Vagina (tissue), 2 donors: ENCODE measurements at regions not wholly inside any gene's neighbourhood (a gene's known extent, or its start where the extent isn't known, plus 50 kb on each side); places are given as distances from the start of the nearest gene placed in this dataset.

Source experiments
- DNase-seq, 2 donors: peaks; one replicate each; pipeline ENCODE4 v3.0.0-alpha.2; 2017; ENCODE audit errors: extremely low spot score in 2 of 2
- H3K27ac ChIP-seq: fragments of 200-600 bp; sonication (generic); one replicate; pipeline ENCODE4 v1.5.1; 2019
- H3K27me3 ChIP-seq: fragments of 200-600 bp; sonication (generic); one replicate; pipeline ENCODE4 v1.5.1; 2019
- H3K36me3 ChIP-seq, 2 donors: fragments of 200-600 bp; sonication (generic); one replicate each; pipeline ENCODE4 v1.5.1; 2017 to 2019
- H3K4me1 ChIP-seq: fragments of 200-600 bp; sonication (generic); one replicate; pipeline ENCODE4 v1.5.1; 2019
- H3K4me3 ChIP-seq, 2 donors: fragments of 200-600 bp; sonication (generic); 1 replicate in 1 of 2; 2 replicates in 1 of 2; pipeline ENCODE4 v1.5.1; 2016 to 2019
- H3K9me3 ChIP-seq: fragments of 200-600 bp; sonication (generic); one replicate; pipeline ENCODE4 v1.5.1; 2019
- POLR2A ChIP-seq, 2 donors: fragments of 450-650 bp; IDR thresholded peaks; one replicate each; pipeline ENCODE4 v1.6.1; 2017; ENCODE audit warnings: antibody characterized with exemption in 2 of 2, mild to moderate bottlenecking in 2 of 2, moderate library complexity in 2 of 2
- POLR2AphosphoS5 ChIP-seq, 2 donors: sonication (generic); formaldehyde crosslinking; IDR thresholded peaks; one replicate each; pipeline ENCODE4 v1.9.0; 2017; ENCODE audit warnings: antibody characterized with exemption in 2 of 2, mild to moderate bottlenecking in 2 of 2, low read depth in 1 of 2; ENCODE audit not compliant: insufficient read depth in 1 of 2
- intact Hi-C: fragments of 100-400 bp; cut with DNase I; formaldehyde crosslinking; loops from one replicate; pipeline ENCODE4 v1.15.1; 2023
- TF ChIP-seq, protein P1 (sequence below), 3 experiments: fragments of 450-650 bp in 2 of 3; fragments of 200-600 bp in 1 of 3; sonication (generic) in 1 of 3; IDR thresholded peaks; one replicate each; pipeline ENCODE4 v1.5.1; 2017 to 2019; ENCODE audit warnings: antibody characterized with exemption in 3 of 3, mild to moderate bottlenecking in 2 of 3, moderate library complexity in 2 of 3

DNA sequence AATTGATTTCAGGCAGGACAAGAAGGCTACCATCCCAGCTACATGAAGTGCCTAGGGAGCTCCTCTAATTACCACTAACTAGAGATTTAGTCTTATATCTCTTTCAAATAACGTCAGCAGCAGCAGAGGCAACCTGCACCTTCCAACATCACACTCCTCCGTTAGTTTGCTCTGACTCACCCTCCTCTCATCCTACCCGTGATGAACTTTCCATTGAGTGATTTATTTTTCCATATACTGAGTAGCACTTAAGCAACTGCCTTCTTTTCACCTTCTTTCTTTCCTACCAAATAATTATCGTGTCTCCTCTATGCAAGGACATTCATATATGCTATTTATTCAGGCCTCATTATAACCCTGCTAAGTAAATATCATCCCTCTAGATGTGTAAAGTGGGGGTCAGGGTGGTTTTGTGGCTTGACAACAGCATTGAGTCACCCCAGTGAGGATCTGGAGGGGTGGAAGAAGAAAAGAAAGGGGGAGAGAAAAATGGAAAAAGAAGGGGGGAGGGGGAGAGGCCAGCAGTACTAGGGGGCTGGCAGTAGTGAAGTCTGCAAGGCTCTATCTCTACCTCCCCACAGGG lies 64.6 kb upstream of the CAST start:
- H3K27ac ChIP-seq = no peak overlapping the region
- H3K27me3 ChIP-seq = no peaks in the 10 kb centered on the region
- intact Hi-C loops = no loop called here
- no peak overlapping the region for H3K4me3 ChIP-seq
- H3K36me3 ChIP-seq = no peaks in the 10 kb centered on the region
- no peaks in the 10 kb centered on the region for H3K4me1 ChIP-seq
- DNase-seq = no peak
- no peaks in the 10 kb centered on the region for H3K9me3 ChIP-seq
- TF ChIP-seq, protein P1, sequence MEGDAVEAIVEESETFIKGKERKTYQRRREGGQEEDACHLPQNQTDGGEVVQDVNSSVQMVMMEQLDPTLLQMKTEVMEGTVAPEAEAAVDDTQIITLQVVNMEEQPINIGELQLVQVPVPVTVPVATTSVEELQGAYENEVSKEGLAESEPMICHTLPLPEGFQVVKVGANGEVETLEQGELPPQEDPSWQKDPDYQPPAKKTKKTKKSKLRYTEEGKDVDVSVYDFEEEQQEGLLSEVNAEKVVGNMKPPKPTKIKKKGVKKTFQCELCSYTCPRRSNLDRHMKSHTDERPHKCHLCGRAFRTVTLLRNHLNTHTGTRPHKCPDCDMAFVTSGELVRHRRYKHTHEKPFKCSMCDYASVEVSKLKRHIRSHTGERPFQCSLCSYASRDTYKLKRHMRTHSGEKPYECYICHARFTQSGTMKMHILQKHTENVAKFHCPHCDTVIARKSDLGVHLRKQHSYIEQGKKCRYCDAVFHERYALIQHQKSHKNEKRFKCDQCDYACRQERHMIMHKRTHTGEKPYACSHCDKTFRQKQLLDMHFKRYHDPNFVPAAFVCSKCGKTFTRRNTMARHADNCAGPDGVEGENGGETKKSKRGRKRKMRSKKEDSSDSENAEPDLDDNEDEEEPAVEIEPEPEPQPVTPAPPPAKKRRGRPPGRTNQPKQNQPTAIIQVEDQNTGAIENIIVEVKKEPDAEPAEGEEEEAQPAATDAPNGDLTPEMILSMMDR (IDR thresholded peaks at IDR 0.05) = no peak
- TF ChIP-seq POLR2AphosphoS5 (IDR thresholded peaks at IDR 0.05; ENCODE audit: insufficient read depth in 1 of 2, low read depth in 1 of 2) (no peak), POLR2A (IDR thresholded peaks at IDR 0.05) (no peak)

DNA sequence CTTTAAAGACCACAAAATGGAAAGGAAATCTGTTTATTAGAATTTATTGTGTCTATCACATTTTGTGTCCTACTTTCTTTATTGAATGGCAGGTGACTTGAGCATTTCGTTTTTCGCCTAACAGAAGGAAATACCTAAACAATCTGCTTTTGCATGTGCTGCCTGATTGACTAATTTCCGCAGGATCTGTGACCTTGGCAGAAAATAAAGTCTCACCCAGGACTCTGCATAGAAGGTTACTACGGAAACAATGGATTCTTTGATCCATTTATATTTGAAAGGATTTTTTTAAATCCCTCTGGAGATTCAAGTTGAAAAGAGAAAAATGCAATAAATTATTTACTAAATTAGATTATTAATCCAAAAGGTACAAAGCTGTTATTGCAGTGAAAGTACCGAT lies 61.0 kb upstream of the CAST start:
- DNase-seq = no peak
- Histone ChIP-seq H3K27ac (no peak overlapping the region), H3K4me3 (no peak overlapping the region), H3K36me3 (no peaks in the 10 kb centered on the region), H3K27me3 (no peaks in the 10 kb centered on the region), H3K4me1 (no peaks in the 10 kb centered on the region), H3K9me3 (no peaks in the 10 kb centered on the region)
- intact Hi-C loops = loop anchor here (5.0 kb wide), 1 partner anchor 254 kb away; no protein-coding TSS in a partner anchor
- TF ChIP-seq, protein P1 (IDR thresholded peaks at IDR 0.05) = no peak
- TF ChIP-seq POLR2AphosphoS5 (IDR thresholded peaks at IDR 0.05; ENCODE audit: insufficient read depth in 1 of 2, low read depth in 1 of 2) = no peak
- no peak for TF ChIP-seq POLR2A (IDR thresholded peaks at IDR 0.05)

DNA sequence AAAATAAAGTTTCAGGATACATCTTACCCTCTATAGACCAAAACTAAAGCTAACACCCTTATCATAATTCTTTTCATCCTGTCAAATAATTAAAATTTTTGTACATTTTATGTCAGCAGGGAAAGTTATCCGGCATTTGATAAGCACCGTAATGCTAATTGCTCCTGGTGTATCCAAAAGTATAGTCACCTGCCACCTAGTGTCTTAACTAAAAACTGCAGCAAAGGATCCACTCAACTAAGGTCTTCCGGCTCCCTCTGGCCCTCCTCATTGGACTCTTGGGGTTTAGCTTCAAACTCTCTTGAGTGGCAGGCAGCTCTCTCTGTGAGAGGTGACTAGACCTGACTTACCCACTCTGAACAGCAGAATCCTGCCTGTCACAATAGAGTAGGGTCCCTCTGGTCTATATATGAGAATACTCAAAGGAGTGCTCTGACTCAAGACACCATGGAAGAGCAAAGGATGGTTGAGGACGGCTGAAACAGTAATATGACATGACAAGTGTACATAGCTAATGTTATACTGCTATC lies 60.4 kb upstream of the CAST start:
- DNase-seq = no peak
- intact Hi-C loops = loop anchor here (5.0 kb wide), 1 partner anchor 254 kb away; no protein-coding TSS in a partner anchor
- TF ChIP-seq POLR2AphosphoS5 (IDR thresholded peaks at IDR 0.05; ENCODE audit: insufficient read depth in 1 of 2, low read depth in 1 of 2) (peak in 1 of 2 donors; percentile 15), POLR2A (IDR thresholded peaks at IDR 0.05) (no peak)
- TF ChIP-seq, protein P1 (IDR thresholded peaks at IDR 0.05) = peak; percentile 33 to 75 (median 73)

DNA sequence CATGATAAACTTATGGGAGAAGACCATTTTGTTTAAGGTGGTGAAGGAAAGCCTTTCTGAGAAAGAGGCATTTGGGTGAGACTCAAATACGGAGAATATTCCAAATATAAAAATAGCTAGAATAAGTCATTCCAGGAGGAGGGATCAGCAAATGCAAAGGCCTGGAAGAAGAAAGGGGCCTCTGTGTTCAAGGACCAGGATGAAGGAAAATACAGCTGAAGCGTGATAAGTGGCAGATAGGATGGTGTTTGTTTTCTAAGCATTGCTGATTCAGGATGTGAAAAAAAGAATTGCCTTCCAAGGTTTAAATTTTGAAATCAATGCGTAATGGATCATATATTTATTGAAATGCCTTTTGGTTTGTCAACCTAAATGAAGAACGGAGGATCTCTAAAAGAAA lies 59.4 kb upstream of the CAST start:
- no peaks in the 10 kb centered on the region for H3K4me1 ChIP-seq
- H3K27ac ChIP-seq = no peak overlapping the region
- no peaks in the 10 kb centered on the region for H3K9me3 ChIP-seq
- TF ChIP-seq, protein P1 (IDR thresholded peaks at IDR 0.05) = no peak
- TF ChIP-seq POLR2A (IDR thresholded peaks at IDR 0.05) (no peak), POLR2AphosphoS5 (IDR thresholded peaks at IDR 0.05; ENCODE audit: insufficient read depth in 1 of 2, low read depth in 1 of 2) (no peak)
- DNase-seq = no peak
- H3K36me3 ChIP-seq = no peaks in the 10 kb centered on the region
- H3K4me3 ChIP-seq = no peak overlapping the region
- H3K27me3 ChIP-seq = no peaks in the 10 kb centered on the region
- intact Hi-C loops = loop anchor here (5.0 kb wide), 1 partner anchor 255 kb away; no protein-coding TSS in a partner anchor

More for the DNA sequence above, 60.4 kb upstream of the CAST start:
- H3K27me3 ChIP-seq = no peaks in the 10 kb centered on the region
- H3K4me3 ChIP-seq = no peak overlapping the region
- no peaks in the 10 kb centered on the region for H3K4me1 ChIP-seq
- no peak overlapping the region for H3K27ac ChIP-seq
- H3K36me3 ChIP-seq = no peaks in the 10 kb centered on the region
- no peaks in the 10 kb centered on the region for H3K9me3 ChIP-seq

DNA sequence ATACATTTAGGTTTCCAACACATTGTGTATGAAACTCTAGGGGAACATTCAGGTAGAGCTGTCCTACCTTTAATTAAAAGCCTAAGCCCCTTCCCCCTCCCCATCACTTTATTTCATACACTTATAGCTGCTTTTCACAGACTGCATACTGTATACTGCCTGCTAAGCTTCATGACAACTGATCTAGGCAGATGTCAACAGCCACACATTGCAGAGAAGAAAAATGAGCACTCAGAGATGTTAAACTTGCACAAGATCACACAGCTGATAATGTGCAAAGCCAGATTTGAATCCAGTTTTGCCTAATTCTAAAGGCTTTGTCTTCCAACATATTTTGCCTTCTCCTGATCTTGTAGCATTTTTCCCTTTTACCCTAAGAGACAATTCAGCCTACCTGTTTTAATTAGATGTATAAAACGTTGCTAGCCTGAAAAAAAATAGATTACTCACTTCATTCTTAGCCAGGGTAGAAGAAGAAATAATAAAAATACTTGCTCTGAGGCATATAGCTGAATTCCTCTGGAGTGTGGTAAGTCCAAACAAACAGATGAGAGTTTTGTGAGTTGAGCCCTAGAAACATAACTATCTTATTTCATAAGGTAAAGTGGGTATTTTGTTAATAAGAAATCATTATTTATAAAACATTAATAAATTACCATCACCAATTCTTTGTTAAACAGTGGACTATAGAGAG lies 56.9 kb upstream of the CAST start:
- TF ChIP-seq POLR2AphosphoS5 (IDR thresholded peaks at IDR 0.05; ENCODE audit: insufficient read depth in 1 of 2, low read depth in 1 of 2) = no peak
- TF ChIP-seq, protein P1 (IDR thresholded peaks at IDR 0.05) = no peak
- no peak for TF ChIP-seq POLR2A (IDR thresholded peaks at IDR 0.05)
- DNase-seq = no peak
- Histone ChIP-seq H3K36me3 (no peaks in the 10 kb centered on the region), H3K9me3 (no peaks in the 10 kb centered on the region), H3K27ac (no peak overlapping the region), H3K4me1 (no peaks in the 10 kb centered on the region), H3K27me3 (no peaks in the 10 kb centered on the region), H3K4me3 (no peak overlapping the region)
- intact Hi-C loops = no loop called here
